IPS DF 4.7 (cell line): ENCODE measurements at regions not wholly inside any gene's neighbourhood (a gene's known extent, or its start where the extent isn't known, plus 50 kb on each side); places are given as distances from the start of the nearest gene placed in this dataset.

Experiments
- DNase-seq: peaks from one replicate; pipeline ENCODE4 v3.0.0-alpha.2; 2013; ENCODE audit warnings: low spot score; ENCODE audit errors: extremely low read depth

- no peak for DNase-seq
These were observed 179.1 kb downstream of the RDH14 start for GRCh38 chr2:18381386-18381785.

- no peak for DNase-seq
These were observed 180.1 kb downstream of the RDH14 start for GRCh38 chr2:18380321-18380720.

- DNase-seq, result no peak
These were observed 180.6 kb downstream of the RDH14 start for GRCh38 chr2:18379870-18380269.

- DNase-seq, result no peak
These were observed 182.3 kb downstream of the RDH14 start for GRCh38 chr2:18378020-18378653.

DNA sequence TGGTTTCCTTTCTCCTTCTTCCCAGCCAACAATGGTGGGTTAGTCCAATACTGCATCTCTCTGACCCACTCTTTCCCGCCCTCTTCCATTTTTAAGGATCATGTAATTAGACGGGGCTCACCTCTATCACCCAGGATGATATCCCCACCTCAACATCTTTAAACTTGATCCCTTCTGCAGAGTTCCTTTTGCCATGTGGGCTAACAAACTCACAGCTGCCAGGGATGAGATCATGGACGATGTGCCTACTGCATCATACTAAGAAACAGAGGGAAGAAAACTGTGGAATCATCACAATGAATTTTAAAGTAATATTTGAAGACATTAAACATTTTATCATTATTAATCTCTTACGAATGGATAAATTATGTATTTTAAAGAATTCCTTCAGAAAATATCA is 183.5 kb downstream of the RDH14 start:
- DNase-seq, result no peak

DNA sequence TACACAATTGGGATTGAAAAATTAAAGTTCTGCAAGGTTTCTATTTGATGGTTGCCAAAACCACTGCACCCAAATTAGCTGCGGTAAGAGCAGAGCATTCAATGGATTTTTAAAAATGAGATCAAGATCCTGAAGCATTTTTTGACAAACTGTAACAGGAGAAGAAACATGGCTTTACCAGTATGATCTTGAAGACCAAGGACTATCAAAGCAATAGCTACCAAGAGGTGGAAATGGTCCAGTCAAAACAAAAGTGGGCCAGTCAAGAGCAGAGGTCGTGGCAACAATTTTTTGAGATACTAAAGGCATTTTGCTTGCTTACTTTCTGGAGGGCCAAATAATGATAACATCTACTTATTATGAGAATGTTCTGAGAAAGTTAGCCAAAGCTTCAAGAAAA is 186.8 kb downstream of the RDH14 start:
- no peak for DNase-seq

- DNase-seq, result no peak
These were observed 187.4 kb downstream of the RDH14 start for GRCh38 chr2:18373081-18373480.

DNA sequence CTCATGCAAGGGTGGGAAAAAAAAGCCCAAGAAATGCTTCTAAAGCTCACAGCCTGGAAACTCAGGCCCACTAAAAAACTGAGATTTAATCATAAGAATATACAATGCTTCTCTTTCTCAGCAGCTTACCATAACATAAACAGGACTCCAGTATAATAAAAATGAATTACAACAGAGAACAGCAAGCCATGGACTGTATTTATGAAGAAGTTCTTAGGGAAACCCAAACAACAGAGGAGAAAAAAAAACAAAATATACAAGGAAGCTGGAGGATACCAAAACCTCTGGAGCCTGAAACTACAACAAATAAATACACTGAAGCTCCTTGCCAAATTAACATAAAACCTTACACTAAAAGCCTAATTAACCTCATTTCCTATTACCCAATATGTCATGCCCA is 187.8 kb downstream of the RDH14 start:
- no peak for DNase-seq

- DNase-seq, result no peak
These were observed 190.7 kb downstream of the RDH14 start for GRCh38 chr2:18369760-18370159.

- DNase-seq, result no peak
These were observed 192.4 kb downstream of the RDH14 start for GRCh38 chr2:18368008-18368407.

- no peak for DNase-seq
These were observed 195.1 kb downstream of the RDH14 start for GRCh38 chr2:18365342-18365741.

GRCh38 chr2:18363348-18363747 is 197.1 kb downstream of the RDH14 start:
- DNase-seq, result no peak

- DNase-seq, result no peak
These were observed 197.8 kb downstream of the RDH14 start for GRCh38 chr2:18362696-18363095.

GRCh38 chr2:18357537-18357936 is 202.9 kb downstream of the RDH14 start:
- DNase-seq, result no peak

GRCh38 chr2:18356676-18357075 is 203.8 kb downstream of the RDH14 start:
- no peak for DNase-seq

DNA sequence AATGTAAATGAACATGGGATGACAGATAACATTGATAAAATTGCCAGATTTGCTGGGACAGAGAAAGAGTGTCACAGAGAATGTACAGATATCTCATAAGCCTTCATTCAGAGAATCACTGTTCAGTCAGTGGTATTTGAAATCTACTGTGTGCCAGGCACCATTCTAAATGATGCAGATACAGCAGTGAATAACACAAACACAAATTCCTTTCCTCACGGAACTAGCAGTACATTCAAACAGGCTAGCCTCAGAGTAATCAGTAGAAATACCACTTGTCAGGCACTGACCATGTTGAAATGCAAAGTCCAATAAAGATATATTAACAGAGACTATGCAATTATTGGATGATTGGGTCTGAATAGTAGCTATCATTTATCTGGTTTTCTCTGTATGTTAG is 211.0 kb downstream of the RDH14 start:
- DNase-seq, result no peak

- no peak for DNase-seq
These were observed 213.6 kb downstream of the RDH14 start for GRCh38 chr2:18346874-18347273.

GRCh38 chr2:18346344-18346743 is 214.1 kb downstream of the RDH14 start:
- DNase-seq, result no peak

GRCh38 chr2:18345848-18346247 is 214.6 kb downstream of the RDH14 start:
- no peak for DNase-seq

GRCh38 chr2:18342901-18343300 is 217.6 kb downstream of the RDH14 start:
- DNase-seq, result no peak

- DNase-seq, result no peak
These were observed 221.1 kb downstream of the RDH14 start for GRCh38 chr2:18339326-18339725.

DNA sequence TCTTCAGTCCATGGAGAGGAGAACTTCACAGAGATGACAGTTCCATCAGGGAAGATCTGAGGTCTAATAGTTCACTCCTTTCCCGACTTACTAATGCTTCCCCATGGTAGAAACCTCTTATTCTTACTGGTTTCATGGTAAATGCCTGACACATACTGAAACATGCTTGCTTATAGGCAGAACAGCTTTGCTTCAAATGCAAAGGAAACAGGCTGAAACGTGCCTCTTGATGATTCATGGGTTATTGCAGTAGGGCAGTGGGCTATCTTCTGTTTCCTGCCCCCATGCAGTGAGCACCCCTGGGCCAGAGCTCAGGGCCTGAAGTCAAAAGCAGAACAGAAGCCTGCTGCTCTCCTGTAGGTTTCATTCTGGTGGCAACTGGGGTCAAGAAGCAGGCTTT is 223.5 kb downstream of the RDH14 start:
- no peak for DNase-seq

DNA sequence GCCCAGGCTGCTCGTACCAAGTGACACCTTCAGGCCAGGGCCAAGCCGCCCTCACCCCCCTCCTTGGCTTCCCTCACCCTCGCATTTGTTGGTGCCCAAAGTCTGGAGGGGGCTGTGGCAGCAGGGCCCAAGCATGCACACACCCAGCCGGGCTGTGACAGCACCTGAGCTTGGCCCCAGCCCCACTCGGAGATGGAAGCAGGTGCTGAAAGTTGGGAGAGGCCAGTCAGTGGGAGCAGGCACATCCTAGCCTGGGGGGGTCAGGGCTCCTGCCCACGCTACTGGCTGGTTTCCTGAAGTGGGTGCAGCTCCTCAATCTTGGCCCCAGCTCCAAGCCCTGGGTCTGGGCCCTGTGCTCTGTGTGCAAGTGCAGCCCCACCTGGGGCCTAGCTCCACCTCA is 228.0 kb downstream of the RDH14 start:
- no peak for DNase-seq

DNA sequence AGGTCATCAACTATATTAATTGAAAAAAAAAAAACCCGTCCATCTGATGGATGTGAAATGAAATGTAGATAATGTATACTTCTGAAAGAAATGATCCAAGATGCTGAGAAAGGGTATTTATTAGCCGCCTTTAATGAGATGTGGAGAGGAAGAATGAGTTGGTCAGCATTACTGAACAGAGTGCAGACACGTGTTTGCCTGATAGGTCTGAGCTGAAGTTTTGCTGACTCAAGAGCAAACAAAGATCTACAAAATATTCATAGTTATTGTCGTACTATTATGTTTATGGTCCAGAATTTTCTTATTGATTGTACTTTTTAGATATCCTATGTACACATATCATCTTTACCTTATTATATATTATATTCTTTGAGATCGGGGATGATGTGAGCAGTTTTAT is 235.3 kb downstream of the RDH14 start:
- no peak for DNase-seq
